CD14-positive monocyte (primary cell): ENCODE measurements at regions not wholly inside any gene's neighbourhood (a gene's known extent, or its start where the extent isn't known, plus 50 kb on each side); places are given as distances from the start of the nearest gene placed in this dataset.

Experiments
- DNase-seq, 3 donors: peaks; one replicate each; pipeline ENCODE4 v3.0.0-alpha.2; 2011 to 2022
- H2AFZ ChIP-seq: 2 replicates; pipeline ENCODE4 v1.6.0; 2012; ENCODE audit warnings: mild to moderate bottlenecking, low read depth, low read length, inconsistent platforms; ENCODE audit not compliant: insufficient read depth, poor library complexity, severe bottlenecking
- H3K27ac ChIP-seq, 2 donors: 1 replicate in 1 of 2; 2 replicates in 1 of 2; pipeline ENCODE4 v1.5.1; 2012 to 2013; ENCODE audit warnings: low read length in 2 of 2, control low read depth in 1 of 2, inconsistent platforms in 1 of 2, low read depth in 1 of 2, mild to moderate bottlenecking in 1 of 2
- H3K27me3 ChIP-seq, 2 donors: one replicate each; pipeline versions ENCODE4 v1.6.0 to v1.6.1; 2011 to 2013; ENCODE audit warnings: low read length in 2 of 2; ENCODE audit not compliant: control insufficient read depth in 2 of 2, insufficient read depth in 2 of 2
- H3K36me3 ChIP-seq, 2 donors: replicated peaks in 1 of 2; 1 replicate in 1 of 2; 2 replicates in 1 of 2; pipeline versions ENCODE4 v1.5.1 to v1.6.1; 2012 to 2013; ENCODE audit warnings: low read length in 2 of 2, control low read depth in 1 of 2, inconsistent platforms in 1 of 2, mild to moderate bottlenecking in 1 of 2; ENCODE audit not compliant: insufficient read depth in 2 of 2, control insufficient read depth in 1 of 2
- H3K4me1 ChIP-seq, 2 donors: 1 replicate in 1 of 2; 2 replicates in 1 of 2; pipeline versions ENCODE4 v1.5.1 to v1.6.1; 2012 to 2013; ENCODE audit warnings: low read length in 2 of 2, control low read depth in 1 of 2, inconsistent platforms in 1 of 2, mild to moderate bottlenecking in 1 of 2, moderate library complexity in 1 of 2; ENCODE audit not compliant: insufficient read depth in 2 of 2, control insufficient read depth in 1 of 2
- H3K4me2 ChIP-seq: replicated peaks from 2 replicates; pipeline ENCODE3; 2012; ENCODE audit warnings: low read length, moderate library complexity, mild to moderate bottlenecking; ENCODE audit not compliant: poor library complexity, severe bottlenecking; ENCODE audit errors: extremely low read depth
- H3K4me3 ChIP-seq, 3 experiments: fragments of 200-600 bp in 1 of 3; sonication (generic) in 1 of 3; replicated peaks in 1 of 3; 1 replicate in 2 of 3; 2 replicates in 1 of 3; pipeline ENCODE4 v1.5.1; 2011 to 2013; ENCODE audit warnings: low read length in 3 of 3, mild to moderate bottlenecking in 3 of 3, control low read depth in 2 of 3, low read depth in 2 of 3, inconsistent platforms in 1 of 3, moderate library complexity in 1 of 3
- H3K79me2 ChIP-seq: 2 replicates; pipeline ENCODE4 v1.6.0; 2012; ENCODE audit warnings: mild to moderate bottlenecking, control low read depth, inconsistent platforms, low read length, moderate library complexity; ENCODE audit not compliant: insufficient read depth
- H3K9ac ChIP-seq: 2 replicates; pipeline ENCODE4 v1.6.0; 2017; ENCODE audit warnings: low read length, mild to moderate bottlenecking; ENCODE audit not compliant: insufficient read depth, poor library complexity, severe bottlenecking
- H3K9me3 ChIP-seq, 2 donors: replicated peaks in 1 of 2; 1 replicate in 1 of 2; 2 replicates in 1 of 2; pipeline versions ENCODE4 v1.5.1 to v1.6.1; 2012 to 2013; ENCODE audit warnings: low read length in 2 of 2, control low read depth in 1 of 2; ENCODE audit not compliant: control insufficient read depth in 1 of 2, insufficient read depth in 1 of 2
- H4K20me1 ChIP-seq: 2 replicates; pipeline ENCODE4 v1.6.0; 2012; ENCODE audit warnings: mild to moderate bottlenecking, low read length, control low read depth, moderate library complexity; ENCODE audit not compliant: insufficient read depth
- H3K27ac Mint-ChIP-seq, 7 donors: one replicate each; pipeline ENCODE4 v1.8.0; 2020; ENCODE audit warnings: mild to moderate bottlenecking in 7 of 7, mixed read lengths in 7 of 7, moderate library complexity in 6 of 7, inconsistent platforms in 2 of 7
- H3K27me3 Mint-ChIP-seq, 3 donors: one replicate each; pipeline ENCODE4 v1.8.0; 2021 to 2022; ENCODE audit warnings: low read depth in 3 of 3, mild to moderate bottlenecking in 3 of 3, mixed read lengths in 3 of 3, moderate library complexity in 3 of 3, inconsistent platforms in 1 of 3
- H3K36me3 Mint-ChIP-seq, 2 donors: one replicate each; pipeline ENCODE4 v1.8.0; 2020; ENCODE audit warnings: mixed read lengths in 2 of 2, inconsistent platforms in 1 of 2, mild to moderate bottlenecking in 1 of 2
- H3K4me1 Mint-ChIP-seq: one replicate; pipeline ENCODE4 v1.8.0; 2020; ENCODE audit warnings: mild to moderate bottlenecking, mixed read lengths
- H3K4me3 Mint-ChIP-seq, 2 donors: one replicate each; pipeline ENCODE4 v1.8.0; 2020; ENCODE audit warnings: mild to moderate bottlenecking in 2 of 2, mixed read lengths in 2 of 2, moderate library complexity in 1 of 2
- H3K9me3 Mint-ChIP-seq, 7 donors: one replicate each; pipeline ENCODE4 v1.8.0; 2020 to 2022; ENCODE audit warnings: mixed read lengths in 7 of 7, mild to moderate bottlenecking in 6 of 7, moderate library complexity in 6 of 7, inconsistent platforms in 2 of 7
- CTCF ChIP-seq: fragments of 200-600 bp; IDR thresholded peaks from one replicate; pipeline ENCODE4 v1.8.0; 2022; ENCODE audit warnings: antibody characterized with exemption, mild to moderate bottlenecking
- WGBS: methylation state at CpG from one replicate; pipeline ENCODE4 v1.1.5; 2013; ENCODE audit warnings: missing lambda C conversion rate; ENCODE audit not compliant: insufficient coverage; 5-methylcytosine and 5-hydroxymethylcytosine counted together
- intact Hi-C, 2 donors: fragments of 100-400 bp; cut with micrococcal nuclease; formaldehyde crosslinking; loops; one replicate each; pipeline versions ENCODE4 v1.15.0 to v1.15.1; 2023

- DNase-seq, result no peak
- Mint-ChIP-seq H3K9me3 (peaks cover 0 to 8% (median 2%) of the 10 kb centered on the region in 7 donors), H3K27ac (no peak overlapping the region), H3K4me1 (no peaks in the 10 kb centered on the region), H3K4me3 (no peak overlapping the region), H3K27me3 (no peaks in the 10 kb centered on the region), H3K36me3 (no peaks in the 10 kb centered on the region)
- Histone ChIP-seq H3K79me2 (no peaks in the 10 kb centered on the region), H3K27me3 (no peaks in the 10 kb centered on the region), H3K4me1 (no peaks in the 10 kb centered on the region), H3K9ac (no peak overlapping the region), H3K4me3 (no peak overlapping the region), H3K27ac (no peak overlapping the region), H3K4me2 (no peak overlapping the region), H4K20me1 (no peaks in the 10 kb centered on the region), H2AFZ (no peak overlapping the region), H3K9me3 (no peaks in the 10 kb centered on the region), H3K36me3 (no peaks in the 10 kb centered on the region)
- WGBS, result 72% methylated on average over 2 of the region's 3 CpGs
- intact Hi-C loops, result no loop called here
- TF ChIP-seq CTCF, result no peak
These were observed 98.1 kb upstream of the PAPPA start for GRCh38 chr9:116055536-116055935.

- Histone ChIP-seq H3K4me1 (no peaks in the 10 kb centered on the region), H2AFZ (no peak overlapping the region), H4K20me1 (no peaks in the 10 kb centered on the region), H3K27me3 (no peaks in the 10 kb centered on the region), H3K9ac (no peak overlapping the region), H3K36me3 (no peaks in the 10 kb centered on the region), H3K27ac (no peak overlapping the region), H3K4me3 (no peak overlapping the region), H3K4me2 (no peak overlapping the region), H3K79me2 (no peaks in the 10 kb centered on the region), H3K9me3 (no peaks in the 10 kb centered on the region)
- DNase-seq, result no peak
- WGBS, result no CpG with 5 or more reads among the region's 5 CpGs
- Mint-ChIP-seq H3K27me3 (no peaks in the 10 kb centered on the region), H3K9me3 (peaks cover 0 to 8% (median 2%) of the 10 kb centered on the region in 7 donors), H3K4me3 (no peak overlapping the region), H3K36me3 (no peaks in the 10 kb centered on the region), H3K27ac (no peak overlapping the region), H3K4me1 (no peaks in the 10 kb centered on the region)
- TF ChIP-seq CTCF, result no peak
- intact Hi-C loops, result no loop called here
These were observed 96.2 kb upstream of the PAPPA start for GRCh38 chr9:116057371-116057770.
